Globus pallidus (tissue), 1 donor: ENCODE measurements at regions not wholly inside any gene's neighbourhood (a gene's known extent, or its start where the extent isn't known, plus 50 kb on each side); places are given as distances from the start of the nearest gene placed in this dataset.
"Not testable (repeated sequence)": the region's sequence is repeated elsewhere in the genome, so short reads cannot be mapped to it uniquely, and the experiment has no call there.

Experiments used
- DNase-seq: peaks from one replicate; pipeline ENCODE4 v3.0.0-alpha.2; 2015; ENCODE audit warnings: low spot score

DNA sequence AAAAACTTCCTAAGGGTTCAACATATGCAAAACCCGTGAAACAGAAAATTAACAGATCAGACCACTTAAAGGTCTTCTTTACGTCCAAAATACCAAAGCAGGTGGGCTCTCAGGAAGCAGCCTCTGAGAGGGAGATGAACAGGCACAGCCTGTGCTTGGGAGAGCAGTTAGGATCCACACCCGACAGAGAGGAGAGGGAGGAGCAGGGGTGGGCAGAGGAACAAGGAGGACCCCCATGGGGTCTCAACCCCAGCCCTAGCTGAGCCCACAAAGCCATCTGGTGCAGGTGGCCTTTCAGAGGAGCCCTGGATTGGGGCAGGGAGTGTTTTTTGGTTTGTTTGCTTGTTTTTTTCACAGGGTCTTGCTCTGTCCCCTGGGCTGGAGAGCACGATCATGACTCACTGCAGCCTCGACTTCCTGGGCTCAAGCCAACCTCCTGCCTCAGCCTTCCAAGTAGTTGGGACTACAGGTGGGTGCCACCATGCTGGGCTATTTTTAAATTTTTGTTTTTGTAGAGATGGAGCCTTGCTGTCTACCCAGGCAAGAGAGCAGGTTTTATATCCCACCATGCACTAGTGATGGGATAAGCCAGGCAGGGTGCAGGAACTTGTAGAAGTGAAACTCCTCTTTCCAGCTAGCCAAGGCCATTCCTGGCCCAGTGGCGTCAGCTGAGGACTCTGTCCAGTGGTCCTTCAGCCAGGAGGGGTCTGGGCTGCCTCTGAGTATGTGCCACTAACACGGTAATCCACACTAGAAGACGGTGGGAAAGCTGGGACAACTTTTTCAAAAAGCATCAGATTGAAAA lies 154.1 kb upstream of the HDAC4 start:
- no peak for DNase-seq

GRCh38 chr2:239553376-239554000 lies 152.7 kb upstream of the HDAC4 start:
- DNase-seq = no peak

DNA sequence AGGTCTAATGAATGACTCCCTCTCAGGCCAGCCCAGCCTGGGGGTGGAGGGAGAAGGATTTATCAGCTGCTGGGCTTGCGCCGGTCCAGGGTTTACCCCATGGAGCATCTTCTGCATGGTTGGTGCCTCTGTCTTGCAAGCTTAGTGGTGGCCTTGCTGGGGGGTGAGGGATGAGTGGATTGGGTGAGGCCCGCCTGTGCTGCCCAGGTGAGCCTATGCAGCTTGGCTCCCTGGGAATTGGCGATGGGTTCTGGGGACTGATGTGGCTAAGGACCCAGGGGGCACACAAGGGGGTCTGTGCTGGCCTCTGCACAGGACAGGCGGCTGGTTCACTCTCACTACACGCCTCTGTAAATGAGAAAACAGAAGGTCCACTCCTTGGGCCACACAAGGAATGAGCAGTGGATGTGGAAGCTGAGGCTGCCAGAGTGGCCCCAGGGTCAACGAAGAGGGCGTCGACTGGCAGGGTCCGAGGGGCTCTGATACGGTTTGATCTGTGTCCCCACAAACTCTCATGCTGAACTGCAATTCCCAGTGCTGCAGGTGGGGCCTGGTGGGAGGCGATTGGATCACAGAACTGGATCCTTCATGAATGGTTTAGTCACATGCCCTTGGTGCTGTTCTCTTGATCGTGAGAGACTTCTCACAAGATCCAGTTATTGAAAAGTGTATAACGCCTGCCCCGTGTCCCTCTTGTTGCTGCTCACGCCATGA lies 151.6 kb upstream of the HDAC4 start:
- no peak for DNase-seq

- no peak for DNase-seq
Observed at GRCh38 chr2:239551206-239551605, 150.4 kb upstream of the HDAC4 start.

- DNase-seq = no peak
Observed at GRCh38 chr2:239550357-239550756, 149.5 kb upstream of the HDAC4 start.

DNA sequence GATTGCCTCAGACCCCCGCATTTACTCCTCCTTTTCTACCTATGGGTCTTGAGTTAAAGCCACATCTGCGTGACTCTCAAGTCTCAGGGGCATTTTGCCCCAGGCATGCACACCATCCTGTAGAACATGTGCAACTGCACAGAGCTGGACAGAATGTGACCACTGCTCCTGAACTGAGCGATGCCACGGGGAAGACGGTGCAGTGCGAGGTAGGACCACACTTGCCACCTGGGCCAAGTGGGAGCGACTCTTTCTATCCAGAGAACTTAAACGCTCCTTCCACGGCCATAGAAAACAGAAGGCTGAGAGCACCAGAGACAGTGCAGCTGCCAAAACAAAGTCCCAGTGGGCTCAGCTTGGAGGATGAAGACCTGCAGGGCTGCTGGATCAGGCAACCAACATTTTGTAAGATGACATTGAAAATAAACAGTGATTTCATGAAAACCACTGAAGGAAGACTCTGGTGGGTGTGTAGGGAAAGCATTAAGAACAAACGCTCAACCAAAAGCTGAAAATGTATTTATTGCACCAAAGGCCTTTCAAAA lies 149.0 kb upstream of the HDAC4 start:
- DNase-seq = no peak

DNA sequence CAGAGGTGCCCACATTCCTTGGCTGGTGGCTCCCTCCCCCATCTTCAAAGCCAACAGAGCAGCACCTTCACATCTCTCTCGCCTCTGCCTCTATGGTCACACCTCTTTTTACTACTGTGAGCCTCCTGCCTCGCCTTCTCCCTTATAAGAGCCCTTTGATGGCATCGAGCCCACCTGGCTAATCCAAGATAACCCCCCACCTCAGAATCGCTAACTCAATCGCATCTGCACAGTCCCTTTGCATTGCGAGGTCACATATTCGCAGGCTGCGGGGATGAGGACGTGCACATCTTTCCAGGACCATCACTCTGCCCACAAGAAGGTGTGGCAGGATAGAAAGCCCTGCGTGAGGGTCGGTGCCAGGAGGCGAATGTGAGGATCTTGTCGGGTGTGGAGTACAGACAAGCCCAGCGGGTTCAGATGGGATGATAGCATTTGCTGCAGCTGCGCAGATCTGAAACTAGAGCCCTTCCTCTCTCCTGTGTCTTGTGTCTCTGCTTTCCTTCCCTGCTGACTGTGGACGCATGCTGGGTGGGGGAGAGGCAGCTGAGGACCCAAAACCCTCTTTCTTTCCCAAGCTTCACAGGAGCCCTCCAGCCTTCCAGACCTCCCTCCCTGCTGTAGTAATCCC lies 148.3 kb upstream of the HDAC4 start:
- no peak for DNase-seq

DNA sequence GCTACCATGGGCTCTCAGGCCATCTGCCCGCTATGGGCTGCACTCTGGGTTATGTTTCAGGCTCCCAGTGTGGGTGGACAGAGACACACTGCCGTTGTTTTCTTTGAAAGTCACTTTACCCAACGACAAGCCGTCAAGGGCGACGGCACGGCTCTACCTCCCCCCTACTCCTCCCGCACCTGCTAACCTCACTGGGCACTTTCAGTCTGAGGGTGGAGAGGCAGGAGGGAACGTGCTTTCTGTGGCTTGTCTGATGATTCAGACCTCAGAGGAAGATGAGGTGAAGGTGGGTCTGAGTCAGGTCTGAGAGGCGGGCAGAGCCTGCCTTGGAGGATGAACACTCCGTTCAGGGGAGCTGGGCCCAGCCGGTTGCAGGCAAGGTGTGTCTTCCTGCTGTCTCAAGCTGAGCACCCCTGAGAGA lies 147.6 kb upstream of the HDAC4 start:
- DNase-seq = no peak

- not testable (repeated sequence) for DNase-seq
Observed at GRCh38 chr2:239547140-239547539, 146.3 kb upstream of the HDAC4 start.

GRCh38 chr2:239546541-239546940 lies 145.7 kb upstream of the HDAC4 start:
- DNase-seq = no peak

GRCh38 chr2:239545741-239546392 lies 145.0 kb upstream of the HDAC4 start:
- no peak for DNase-seq

DNA sequence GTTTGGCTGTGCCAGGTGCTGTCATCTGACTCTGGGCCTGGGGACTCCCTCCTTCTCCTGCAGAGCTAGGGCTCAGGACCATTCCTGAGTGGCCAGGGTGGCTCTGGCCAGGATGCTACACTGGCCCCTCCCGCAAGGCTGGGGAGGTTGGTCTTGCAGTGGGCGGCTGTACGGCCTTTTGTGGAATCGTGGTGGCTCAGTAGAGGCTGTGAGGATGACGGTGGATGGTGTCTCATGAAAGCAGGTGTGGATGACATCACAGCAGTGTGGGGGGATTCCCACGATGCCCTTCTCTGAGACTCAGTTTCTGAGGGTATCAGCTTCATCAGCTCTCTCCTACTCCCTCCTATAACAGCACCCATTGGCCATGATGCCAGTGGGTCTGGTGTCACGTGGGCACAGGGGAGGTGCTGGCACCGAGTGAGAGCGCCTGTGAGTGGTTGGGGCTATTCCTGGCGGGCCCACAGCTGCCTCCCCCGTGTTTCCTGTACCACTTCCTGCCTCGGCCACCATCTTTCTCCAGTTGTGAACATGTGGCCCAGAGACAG lies 144.2 kb upstream of the HDAC4 start:
- DNase-seq = no peak

GRCh38 chr2:239544143-239544917 lies 143.5 kb upstream of the HDAC4 start:
- no peak for DNase-seq

DNA sequence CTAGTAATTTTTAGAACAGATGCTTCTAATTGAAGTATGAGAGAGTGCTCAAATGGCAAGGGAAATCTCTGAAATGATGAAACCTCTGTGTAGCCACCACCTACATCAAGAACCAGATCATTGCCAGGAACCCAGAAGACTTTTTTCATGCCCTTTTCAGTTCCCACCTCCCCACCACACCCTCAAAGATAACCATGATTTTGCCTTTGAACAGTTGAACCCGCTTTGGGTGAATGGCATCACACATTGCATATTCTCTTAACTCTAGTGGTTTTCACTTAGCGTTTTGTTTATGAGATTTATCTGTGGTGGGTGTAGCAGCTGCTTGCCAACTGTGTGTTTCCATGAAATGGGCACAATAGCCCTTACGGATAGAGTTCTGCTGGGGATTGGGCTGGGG lies 142.9 kb upstream of the HDAC4 start:
- no peak for DNase-seq

DNA sequence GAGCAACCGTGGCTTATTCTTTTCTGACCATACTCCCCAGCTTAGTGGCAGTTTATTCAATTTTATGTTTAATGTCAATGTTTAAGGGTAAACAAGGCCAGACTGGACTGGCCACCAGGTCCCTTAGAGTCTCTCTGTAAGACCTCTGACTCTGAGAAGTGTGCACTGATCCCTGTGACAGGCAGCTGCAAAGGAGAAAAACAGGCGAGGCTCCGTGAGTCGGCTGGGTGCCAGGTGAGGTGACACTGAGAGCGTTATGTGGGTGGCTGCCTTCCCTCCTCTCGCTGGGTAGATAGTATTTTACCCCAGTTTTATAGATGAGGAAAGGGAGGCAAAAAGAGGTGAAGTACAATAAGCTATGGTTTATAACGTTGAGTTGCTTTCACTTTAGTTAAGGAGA lies 139.4 kb upstream of the HDAC4 start:
- DNase-seq = no peak

DNA sequence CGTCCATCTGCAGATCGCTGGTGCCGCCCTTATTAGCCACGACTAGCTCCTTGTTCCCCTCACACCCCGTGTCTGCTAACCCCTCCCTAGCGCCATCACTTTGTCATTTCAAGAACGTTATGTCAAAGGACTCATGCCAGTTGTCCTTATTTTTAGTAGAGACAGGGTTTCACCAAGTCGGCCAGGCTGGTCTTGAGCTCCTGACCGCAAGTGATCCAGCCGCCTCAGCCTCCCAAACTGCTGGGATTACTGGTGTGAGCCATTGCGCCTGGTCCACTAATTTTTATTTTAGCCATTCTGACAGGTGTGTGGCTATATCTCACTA lies 138.9 kb upstream of the HDAC4 start:
- DNase-seq = no peak

DNA sequence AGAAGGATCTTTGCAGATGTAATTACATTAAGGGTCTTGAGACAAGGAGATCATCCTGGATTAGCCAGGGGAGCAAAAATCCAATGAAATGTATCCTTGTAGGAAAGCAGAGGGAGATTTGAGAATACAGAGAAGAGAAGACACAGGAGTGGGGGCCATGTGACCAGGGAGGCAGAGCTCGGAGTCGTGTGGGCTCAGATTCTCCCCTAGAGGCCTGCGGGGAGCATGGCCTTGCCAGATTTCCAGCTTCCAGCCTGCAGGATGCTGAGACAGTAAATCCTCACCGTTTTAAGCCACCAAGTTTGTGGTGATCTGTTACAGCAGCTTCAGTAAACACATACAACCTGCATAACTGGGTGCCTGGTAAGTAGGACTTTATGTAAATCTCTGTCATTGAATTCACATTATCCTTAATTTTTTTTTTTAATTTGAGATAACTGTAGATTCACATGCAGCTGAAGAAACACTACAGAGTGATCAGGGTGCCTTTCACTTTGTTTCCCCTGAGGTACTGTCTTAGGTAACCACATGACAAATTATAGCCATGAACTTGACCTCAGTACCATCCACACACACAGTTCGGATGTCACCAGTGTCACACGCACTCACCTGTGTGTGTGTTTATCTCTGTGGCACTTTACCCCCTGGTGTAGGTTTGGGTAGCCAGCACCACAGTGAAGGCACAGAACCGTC lies 138.4 kb upstream of the HDAC4 start:
- DNase-seq = no peak

DNA sequence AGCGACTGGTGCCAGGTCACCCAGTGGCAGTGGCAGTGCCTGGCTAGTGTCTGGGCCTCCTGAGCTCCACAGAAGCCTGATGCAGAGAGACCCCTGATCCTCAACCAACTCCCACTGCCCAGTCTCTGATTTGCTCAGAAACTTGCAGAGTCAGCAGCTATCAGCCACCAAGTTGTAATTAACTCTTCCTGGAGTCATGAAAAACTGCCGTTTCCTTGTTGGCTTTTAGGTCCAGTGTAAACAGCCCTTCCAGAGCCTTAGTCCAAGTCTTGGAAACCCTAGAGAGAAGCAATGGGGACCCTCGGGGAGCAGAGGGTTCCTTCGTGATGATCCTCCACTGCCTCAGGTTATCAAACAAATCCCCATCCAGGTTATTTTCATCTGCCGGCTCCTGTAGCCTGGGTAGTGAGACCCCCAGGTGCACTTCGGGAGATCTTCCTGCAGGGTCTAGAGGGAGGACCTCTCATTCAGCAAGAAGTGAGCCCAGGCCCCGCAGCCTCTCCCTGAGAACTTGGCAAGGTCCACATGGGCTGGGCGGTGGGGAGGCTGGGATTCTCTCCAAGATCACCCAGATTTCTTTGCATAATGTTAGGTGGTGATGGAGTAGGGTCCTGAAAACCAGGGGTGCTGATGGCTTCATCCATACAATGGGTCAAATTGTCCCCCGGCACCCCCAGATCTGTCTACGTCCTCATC lies 137.7 kb upstream of the HDAC4 start:
- DNase-seq = no peak

DNA sequence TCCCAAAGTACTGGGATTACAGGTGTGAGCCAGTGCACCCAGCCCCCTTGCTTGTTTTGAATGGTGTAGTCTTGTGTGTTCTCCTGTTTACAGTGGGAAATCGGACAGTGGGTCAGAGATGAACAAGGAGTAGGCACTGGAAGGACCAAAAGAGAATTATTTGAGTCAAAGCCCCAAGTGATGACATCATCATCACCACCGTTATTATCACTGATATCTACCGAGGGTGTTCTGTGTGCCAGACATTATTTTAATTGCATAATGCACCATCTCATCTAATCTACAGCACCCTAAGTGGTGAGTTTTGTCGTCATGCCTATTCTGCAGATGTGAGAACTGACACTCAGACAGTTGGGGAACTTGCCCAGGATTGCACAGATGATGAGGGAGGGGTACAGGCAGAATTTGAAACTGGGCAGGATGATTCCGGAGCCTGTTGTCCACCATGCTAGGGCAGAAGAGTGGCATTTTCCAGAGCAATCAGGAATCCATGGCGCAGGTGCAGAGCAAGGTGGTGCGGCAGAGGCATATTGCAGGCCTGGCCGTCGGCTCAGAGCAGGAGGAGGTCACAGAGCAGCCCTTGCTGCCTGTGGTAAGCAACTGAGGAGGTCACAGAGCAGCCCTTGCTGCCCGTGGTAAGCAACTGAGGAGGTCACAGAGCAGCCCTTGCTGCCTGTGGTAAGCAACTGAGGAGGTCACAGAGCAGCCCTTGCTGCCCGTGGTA lies 137.0 kb upstream of the HDAC4 start:
- no peak for DNase-seq
